ENCODE measurements at regions not wholly inside any gene's neighbourhood (a gene's known extent, or its start where the extent isn't known, plus 50 kb on each side); places are given as distances from the start of the nearest gene placed in this dataset.
A peak's percentile ranks its signal among the peaks of the same experiment; 100 is the strongest.

DNA sequence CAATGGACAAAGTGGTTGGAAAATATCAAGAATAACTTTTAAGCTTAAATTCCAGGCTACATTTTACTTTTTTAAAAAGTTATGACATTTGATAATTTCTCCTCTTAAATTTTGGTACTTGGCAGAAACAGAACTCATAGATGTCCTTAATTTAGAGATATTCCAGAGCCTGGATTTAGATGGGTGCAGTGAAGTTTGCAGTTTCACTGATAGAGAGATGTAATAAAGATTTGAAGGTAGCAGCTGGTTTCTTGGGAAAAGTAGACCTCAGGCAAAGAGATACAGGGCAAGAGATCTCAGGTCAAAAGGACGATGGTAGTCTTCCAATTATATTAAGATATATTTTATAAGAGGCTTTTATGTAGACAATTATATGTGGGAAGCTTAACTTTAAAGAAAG lies 134.6 kb downstream of the ISL1 start:
- no peaks in the 10 kb centered on the region for H3K9me2 ChIP-seq

DNA sequence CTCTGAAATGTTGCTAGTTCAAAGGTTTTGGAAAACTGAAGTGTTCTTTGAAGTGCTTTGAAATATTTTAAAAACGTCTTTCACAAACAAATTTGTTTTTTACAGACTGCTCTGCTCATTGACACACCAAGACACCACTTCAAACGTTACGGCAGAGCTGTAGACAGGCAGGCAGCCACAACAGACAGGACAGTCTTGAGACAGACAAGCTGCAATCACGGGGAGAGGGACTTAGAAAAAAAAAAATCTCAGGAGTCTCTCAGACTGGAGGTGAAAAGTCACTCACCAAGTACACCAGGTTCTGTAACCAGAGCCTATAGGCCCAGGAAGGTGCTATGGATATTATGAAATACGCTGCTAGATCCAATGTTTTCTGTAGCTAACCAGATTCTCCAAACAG lies 135.4 kb downstream of the ISL1 start:
- CTCF ChIA-PET, result interaction anchor here (0.6 kb wide), 2 partner anchors 47 to 120 kb away, joined by 3 read pairs; no protein-coding TSS in a partner anchor
- Histone ChIP-seq H3K27ac (ENCODE audit: low read depth in 2 of 2, low read length in 1 of 2) (peak overlapping the region in 1 of 2 experiments; percentile 81; a peak in 2 of 4 replicates), H3K27me3 (ENCODE audit: insufficient read depth) (no peaks in the 10 kb centered on the region), H3K79me2 (ENCODE audit: insufficient read depth) (no peaks in the 10 kb centered on the region), H3K9me2 (no peaks in the 10 kb centered on the region), H2AFZ (ENCODE audit: low read depth) (peak overlapping the region; percentile 54; the same call in 1 of the 2 replicates), H3F3A (replicated peaks; ENCODE audit: insufficient read depth) (no peaks in the 10 kb centered on the region), H3K9ac (no peak overlapping the region), H4K20me1 (ENCODE audit: insufficient read depth) (no peaks in the 10 kb centered on the region), H3K9me3 (no peaks in the 10 kb centered on the region), H3K4me3 (ENCODE audit: low read depth in 2 of 2, low read length in 1 of 2) (no peak overlapping the region), H3K4me1 (ENCODE audit: control insufficient read depth in 1 of 2, insufficient read depth in 2 of 2, low read depth in 1 of 2, low read length in 1 of 2) (peaks cover 0 to 10% of the 10 kb centered on the region in 2 experiments; a peak in 2 of 4 replicates), H3K36me3 (replicated peaks in 1 of 2; ENCODE audit: control insufficient read depth in 1 of 2, insufficient read depth in 2 of 2, low read length in 1 of 2) (no peaks in the 10 kb centered on the region), H3K4me2 (no peak overlapping the region)
- DNase-seq, result no peak
- 52% methylated on average over 5 of the region's 5 CpGs for WGBS (ENCODE audit: low lambda C conversion rate)
- POLR2A ChIA-PET, result interaction anchor here (0.6 to 1.0 kb wide), 3 partner anchors 482 to 1112 kb away, joined by 3 read pairs; no protein-coding TSS in a partner anchor
- TF ChIP-seq MEF2A (IDR thresholded peaks at IDR 0.05; ENCODE audit: borderline replicate concordance, low read depth) (no peak), ELF1 (IDR thresholded peaks at IDR 0.05) (no peak), JUND (IDR thresholded peaks at IDR 0.05) (no peak), TCF12 (IDR thresholded peaks at IDR 0.05) (no peak), SIN3A (IDR thresholded peaks at IDR 0.05; ENCODE audit: borderline replicate concordance, low read depth, low read length) (no peak), RXRA (IDR thresholded peaks at IDR 0.05; ENCODE audit: borderline replicate concordance, low read depth) (no peak), FOXJ3 (CRISPR knock-in tag; IDR thresholded peaks at IDR 0.05) (no peak), FOXM1 (IDR thresholded peaks at IDR 0.05; ENCODE audit: low read depth) (no peak), NRF1 (IDR thresholded peaks at IDR 0.05; ENCODE audit: low read depth, low read length) (no peak), GABPA (IDR thresholded peaks at IDR 0.05; ENCODE audit: low read depth) (no peak), TAF1 (IDR thresholded peaks at IDR 0.05; ENCODE audit: borderline replicate concordance, low read depth, low read length) (no peak)
- TF ChIP-seq, protein P1, sequence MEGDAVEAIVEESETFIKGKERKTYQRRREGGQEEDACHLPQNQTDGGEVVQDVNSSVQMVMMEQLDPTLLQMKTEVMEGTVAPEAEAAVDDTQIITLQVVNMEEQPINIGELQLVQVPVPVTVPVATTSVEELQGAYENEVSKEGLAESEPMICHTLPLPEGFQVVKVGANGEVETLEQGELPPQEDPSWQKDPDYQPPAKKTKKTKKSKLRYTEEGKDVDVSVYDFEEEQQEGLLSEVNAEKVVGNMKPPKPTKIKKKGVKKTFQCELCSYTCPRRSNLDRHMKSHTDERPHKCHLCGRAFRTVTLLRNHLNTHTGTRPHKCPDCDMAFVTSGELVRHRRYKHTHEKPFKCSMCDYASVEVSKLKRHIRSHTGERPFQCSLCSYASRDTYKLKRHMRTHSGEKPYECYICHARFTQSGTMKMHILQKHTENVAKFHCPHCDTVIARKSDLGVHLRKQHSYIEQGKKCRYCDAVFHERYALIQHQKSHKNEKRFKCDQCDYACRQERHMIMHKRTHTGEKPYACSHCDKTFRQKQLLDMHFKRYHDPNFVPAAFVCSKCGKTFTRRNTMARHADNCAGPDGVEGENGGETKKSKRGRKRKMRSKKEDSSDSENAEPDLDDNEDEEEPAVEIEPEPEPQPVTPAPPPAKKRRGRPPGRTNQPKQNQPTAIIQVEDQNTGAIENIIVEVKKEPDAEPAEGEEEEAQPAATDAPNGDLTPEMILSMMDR (IDR thresholded peaks at IDR 0.05), result no peak
- TF ChIP-seq, protein P2, sequence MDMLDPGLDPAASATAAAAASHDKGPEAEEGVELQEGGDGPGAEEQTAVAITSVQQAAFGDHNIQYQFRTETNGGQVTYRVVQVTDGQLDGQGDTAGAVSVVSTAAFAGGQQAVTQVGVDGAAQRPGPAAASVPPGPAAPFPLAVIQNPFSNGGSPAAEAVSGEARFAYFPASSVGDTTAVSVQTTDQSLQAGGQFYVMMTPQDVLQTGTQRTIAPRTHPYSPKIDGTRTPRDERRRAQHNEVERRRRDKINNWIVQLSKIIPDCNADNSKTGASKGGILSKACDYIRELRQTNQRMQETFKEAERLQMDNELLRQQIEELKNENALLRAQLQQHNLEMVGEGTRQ (IDR thresholded peaks at IDR 0.05; ENCODE audit: borderline replicate concordance, low read depth, low read length), result no peak

More for the DNA sequence above, 134.6 kb downstream of the ISL1 start:
- Histone ChIP-seq H2AFZ (ENCODE audit: low read depth) (no peak overlapping the region), H3K79me2 (ENCODE audit: insufficient read depth) (no peaks in the 10 kb centered on the region), H3F3A (replicated peaks; ENCODE audit: insufficient read depth) (no peaks in the 10 kb centered on the region), H3K27ac (ENCODE audit: low read depth in 2 of 2, low read length in 1 of 2) (peak overlapping the region in 1 of 2 experiments; percentile 81; a peak in 2 of 4 replicates), H4K20me1 (ENCODE audit: insufficient read depth) (no peaks in the 10 kb centered on the region), H3K4me2 (no peak overlapping the region), H3K36me3 (replicated peaks in 1 of 2; ENCODE audit: control insufficient read depth in 1 of 2, insufficient read depth in 2 of 2, low read length in 1 of 2) (no peaks in the 10 kb centered on the region), H3K9ac (no peak overlapping the region), H3K4me3 (ENCODE audit: low read depth in 2 of 2, low read length in 1 of 2) (no peak overlapping the region), H3K9me3 (no peaks in the 10 kb centered on the region), H3K4me1 (ENCODE audit: control insufficient read depth in 1 of 2, insufficient read depth in 2 of 2, low read depth in 1 of 2, low read length in 1 of 2) (peaks cover 0 to 10% of the 10 kb centered on the region in 2 experiments; a peak in 2 of 4 replicates), H3K27me3 (ENCODE audit: insufficient read depth) (no peaks in the 10 kb centered on the region)
- 18% methylated on average over 1 of the region's 1 CpG for WGBS (ENCODE audit: low lambda C conversion rate)
- DNase-seq, result no peak
- CTCF ChIA-PET, result interaction anchor here (0.9 to 1.4 kb wide), 2 partner anchors 45 to 115 kb away, joined by 3 to 5 read pairs; no protein-coding TSS in a partner anchor
- TF ChIP-seq, protein P3, sequence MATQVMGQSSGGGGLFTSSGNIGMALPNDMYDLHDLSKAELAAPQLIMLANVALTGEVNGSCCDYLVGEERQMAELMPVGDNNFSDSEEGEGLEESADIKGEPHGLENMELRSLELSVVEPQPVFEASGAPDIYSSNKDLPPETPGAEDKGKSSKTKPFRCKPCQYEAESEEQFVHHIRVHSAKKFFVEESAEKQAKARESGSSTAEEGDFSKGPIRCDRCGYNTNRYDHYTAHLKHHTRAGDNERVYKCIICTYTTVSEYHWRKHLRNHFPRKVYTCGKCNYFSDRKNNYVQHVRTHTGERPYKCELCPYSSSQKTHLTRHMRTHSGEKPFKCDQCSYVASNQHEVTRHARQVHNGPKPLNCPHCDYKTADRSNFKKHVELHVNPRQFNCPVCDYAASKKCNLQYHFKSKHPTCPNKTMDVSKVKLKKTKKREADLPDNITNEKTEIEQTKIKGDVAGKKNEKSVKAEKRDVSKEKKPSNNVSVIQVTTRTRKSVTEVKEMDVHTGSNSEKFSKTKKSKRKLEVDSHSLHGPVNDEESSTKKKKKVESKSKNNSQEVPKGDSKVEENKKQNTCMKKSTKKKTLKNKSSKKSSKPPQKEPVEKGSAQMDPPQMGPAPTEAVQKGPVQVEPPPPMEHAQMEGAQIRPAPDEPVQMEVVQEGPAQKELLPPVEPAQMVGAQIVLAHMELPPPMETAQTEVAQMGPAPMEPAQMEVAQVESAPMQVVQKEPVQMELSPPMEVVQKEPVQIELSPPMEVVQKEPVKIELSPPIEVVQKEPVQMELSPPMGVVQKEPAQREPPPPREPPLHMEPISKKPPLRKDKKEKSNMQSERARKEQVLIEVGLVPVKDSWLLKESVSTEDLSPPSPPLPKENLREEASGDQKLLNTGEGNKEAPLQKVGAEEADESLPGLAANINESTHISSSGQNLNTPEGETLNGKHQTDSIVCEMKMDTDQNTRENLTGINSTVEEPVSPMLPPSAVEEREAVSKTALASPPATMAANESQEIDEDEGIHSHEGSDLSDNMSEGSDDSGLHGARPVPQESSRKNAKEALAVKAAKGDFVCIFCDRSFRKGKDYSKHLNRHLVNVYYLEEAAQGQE (IDR thresholded peaks at IDR 0.05; ENCODE audit: low read depth, low read length), result no peak
- TF ChIP-seq RAD21 (IDR thresholded peaks at IDR 0.05; ENCODE audit: low read length) (no peak), RXRA (IDR thresholded peaks at IDR 0.05; ENCODE audit: borderline replicate concordance, low read depth) (no peak), RCOR1 (IDR thresholded peaks at IDR 0.05; ENCODE audit: low read length) (peak; percentile 19; the same call in 1 of the 2 replicates), NFIC (IDR thresholded peaks at IDR 0.05; ENCODE audit: borderline replicate concordance) (no peak), GATA2 (CRISPR knock-in tag; IDR thresholded peaks at IDR 0.05) (peak; percentile 57), FOXJ3 (CRISPR knock-in tag; IDR thresholded peaks at IDR 0.05) (no peak), MXI1 (IDR thresholded peaks at IDR 0.05; ENCODE audit: low read depth, low read length) (no peak), EP300 (IDR thresholded peaks at IDR 0.05; ENCODE audit: borderline replicate concordance in 1 of 2, low read depth in 1 of 2, low read length in 1 of 2) (peak in 1 of 2 experiments; percentile 74; a peak in 1 of 4 replicates)
- TF ChIP-seq, protein P4, sequence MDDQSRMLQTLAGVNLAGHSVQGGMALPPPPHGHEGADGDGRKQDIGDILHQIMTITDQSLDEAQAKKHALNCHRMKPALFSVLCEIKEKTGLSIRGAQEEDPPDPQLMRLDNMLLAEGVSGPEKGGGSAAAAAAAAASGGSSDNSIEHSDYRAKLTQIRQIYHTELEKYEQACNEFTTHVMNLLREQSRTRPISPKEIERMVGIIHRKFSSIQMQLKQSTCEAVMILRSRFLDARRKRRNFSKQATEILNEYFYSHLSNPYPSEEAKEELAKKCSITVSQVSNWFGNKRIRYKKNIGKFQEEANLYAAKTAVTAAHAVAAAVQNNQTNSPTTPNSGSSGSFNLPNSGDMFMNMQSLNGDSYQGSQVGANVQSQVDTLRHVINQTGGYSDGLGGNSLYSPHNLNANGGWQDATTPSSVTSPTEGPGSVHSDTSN (IDR thresholded peaks at IDR 0.05), result no peak
- POLR2A ChIA-PET, result interaction anchor here (1.0 kb wide), 1 partner anchor 554 kb away, joined by 3 read pairs; no protein-coding TSS in a partner anchor

Data from SK-N-SH (cell line).